HG02981 (cell line): ENCODE measurements at regions not wholly inside any gene's neighbourhood (a gene's known extent, or its start where the extent isn't known, plus 50 kb on each side); places are given as distances from the start of the nearest gene placed in this dataset.
A peak's percentile ranks its signal among the peaks of the same experiment; 100 is the strongest.
"Not testable (repeated sequence)": the region's sequence is repeated elsewhere in the genome, so short reads cannot be mapped to it uniquely, and the experiment has no call there.

ENCODE experiments used
- ATAC-seq: cut with Tn5 transposase; IDR thresholded peaks from one replicate; pipeline ENCODE4 v1.9.1; 2021; ENCODE audit warnings: mild to moderate bottlenecking, moderate library complexity; ENCODE audit not compliant: unreplicated experiment

GRCh38 chr4:159906517-159906916, 803.6 kb downstream of the RAPGEF2 start:
- no peak for ATAC-seq

GRCh38 chr4:159910721-159911120, 807.8 kb downstream of the RAPGEF2 start:
- ATAC-seq, result no peak

GRCh38 chr4:159922119-159922518, 819.2 kb downstream of the RAPGEF2 start:
- ATAC-seq, result no peak

- ATAC-seq, result no peak
Observed at GRCh38 chr4:159925770-159926169, 822.9 kb downstream of the RAPGEF2 start.

- ATAC-seq, result no peak
Observed at GRCh38 chr4:159926871-159927270, 824.0 kb downstream of the RAPGEF2 start.

- no peak for ATAC-seq
Observed at GRCh38 chr4:159927781-159928180, 824.9 kb downstream of the RAPGEF2 start.

- not testable (repeated sequence) for ATAC-seq
Observed at GRCh38 chr4:159934602-159935001, 831.7 kb downstream of the RAPGEF2 start.

- peak; percentile 96 for ATAC-seq
Observed at GRCh38 chr4:159937595-159937994, 834.7 kb downstream of the RAPGEF2 start.

GRCh38 chr4:159939681-159940080, 836.8 kb downstream of the RAPGEF2 start:
- not testable (repeated sequence) for ATAC-seq

GRCh38 chr4:159941076-159941475, 838.2 kb downstream of the RAPGEF2 start:
- ATAC-seq, result no peak

- ATAC-seq, result no peak
Observed at GRCh38 chr4:159944477-159944876, 841.6 kb downstream of the RAPGEF2 start.

- peak; percentile 62 for ATAC-seq
Observed at GRCh38 chr4:159946983-159947615, 844.2 kb downstream of the RAPGEF2 start.

GRCh38 chr4:159950707-159951106, 847.8 kb downstream of the RAPGEF2 start:
- ATAC-seq, result no peak

GRCh38 chr4:159966746-159967145, 863.9 kb downstream of the RAPGEF2 start:
- ATAC-seq, result no peak

GRCh38 chr4:159976871-159977482, 874.1 kb downstream of the RAPGEF2 start:
- not testable (repeated sequence) for ATAC-seq

GRCh38 chr4:159977907-159978617, 875.2 kb downstream of the RAPGEF2 start:
- ATAC-seq, result no peak

- ATAC-seq, result no peak
Observed at GRCh38 chr4:159979351-159979750, 876.5 kb downstream of the RAPGEF2 start.

GRCh38 chr4:159979953-159980352, 877.1 kb downstream of the RAPGEF2 start:
- no peak for ATAC-seq

GRCh38 chr4:159980826-159981468, 878.1 kb downstream of the RAPGEF2 start:
- no peak for ATAC-seq

GRCh38 chr4:159981469-159981856, 878.6 kb downstream of the RAPGEF2 start:
- ATAC-seq, result no peak

GRCh38 chr4:159983082-159983481, 880.2 kb downstream of the RAPGEF2 start:
- ATAC-seq, result no peak
